ENCODE measurements at regions not wholly inside any gene's neighbourhood (a gene's known extent, or its start where the extent isn't known, plus 50 kb on each side); places are given as distances from the start of the nearest gene placed in this dataset.

- TF ChIP-seq POLR2A (IDR thresholded peaks at IDR 0.05; ENCODE audit: low read length) (no peak), GATA1 (IDR thresholded peaks at IDR 0.05; ENCODE audit: low read depth, low read length) (no peak)
Observed at GRCh38 chr2:236684504-236685256, 115.1 kb downstream of the ACKR3 start.

Measured in erythroblast (primary cell).